GM18868 (cell line): ENCODE measurements at regions not wholly inside any gene's neighbourhood (a gene's known extent, or its start where the extent isn't known, plus 50 kb on each side); places are given as distances from the start of the nearest gene placed in this dataset.

Source experiments
- ATAC-seq: cut with Tn5 transposase; IDR thresholded peaks from one replicate; pipeline ENCODE4 v1.9.1; 2021; ENCODE audit warnings: mild to moderate bottlenecking, moderate library complexity; ENCODE audit not compliant: unreplicated experiment

DNA sequence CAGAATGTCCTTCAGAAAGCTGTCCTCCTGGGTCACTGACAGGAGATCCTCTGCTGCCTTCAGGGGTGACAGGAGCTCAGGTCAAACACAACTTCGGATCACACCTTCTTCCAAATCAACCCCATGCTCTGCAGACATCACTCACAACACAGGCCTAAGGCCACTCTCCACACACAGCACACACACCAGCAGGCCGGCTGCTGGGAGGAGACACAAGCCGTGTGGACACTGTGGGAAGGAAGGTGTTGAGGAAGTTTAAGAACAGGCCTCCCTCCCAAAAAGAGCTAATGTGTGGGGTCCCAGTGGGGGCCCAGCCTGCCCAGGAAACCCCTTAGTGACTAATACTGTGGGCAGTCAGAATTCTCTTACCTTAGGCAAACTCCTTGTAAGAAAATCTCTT, 290.3 kb upstream of the ID2 start:
- ATAC-seq = no peak

DNA sequence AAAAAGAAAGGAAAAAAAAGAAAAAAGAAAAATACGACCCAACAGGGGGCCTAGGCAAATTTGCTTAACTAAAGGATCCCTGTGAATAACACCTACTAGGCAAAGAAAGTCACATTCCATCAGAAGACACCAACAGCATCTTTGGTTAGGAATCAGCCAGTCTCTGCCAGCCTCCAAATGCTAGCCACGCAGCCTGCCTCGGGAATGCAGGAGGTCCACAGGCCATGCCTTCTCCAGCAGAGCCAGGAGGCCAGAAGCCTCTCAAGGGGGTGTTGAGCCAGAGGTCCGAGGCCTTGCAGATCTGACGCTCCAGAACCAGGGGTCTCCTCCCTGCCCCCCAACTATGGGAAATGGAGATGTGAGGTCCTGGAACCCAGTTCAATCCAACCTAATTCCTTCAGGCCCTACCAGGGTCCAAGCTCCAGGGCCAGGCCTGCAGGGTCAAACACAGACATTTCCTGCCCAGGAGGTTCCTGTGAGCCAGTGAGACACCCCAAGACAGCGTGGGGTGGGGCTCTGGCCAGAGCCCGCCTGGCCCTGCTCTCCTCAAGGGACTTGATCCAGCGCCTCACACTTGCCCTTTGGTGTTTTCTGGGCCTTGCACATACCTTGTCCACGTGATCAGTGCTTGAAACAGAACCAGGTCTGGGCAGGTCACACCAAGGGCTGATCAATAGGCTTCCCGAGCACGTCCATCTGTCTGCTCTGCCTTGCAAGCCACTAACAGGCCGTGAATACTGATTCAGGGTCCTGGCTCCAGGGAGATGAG, 289.6 kb upstream of the ID2 start:
- no peak for ATAC-seq

DNA sequence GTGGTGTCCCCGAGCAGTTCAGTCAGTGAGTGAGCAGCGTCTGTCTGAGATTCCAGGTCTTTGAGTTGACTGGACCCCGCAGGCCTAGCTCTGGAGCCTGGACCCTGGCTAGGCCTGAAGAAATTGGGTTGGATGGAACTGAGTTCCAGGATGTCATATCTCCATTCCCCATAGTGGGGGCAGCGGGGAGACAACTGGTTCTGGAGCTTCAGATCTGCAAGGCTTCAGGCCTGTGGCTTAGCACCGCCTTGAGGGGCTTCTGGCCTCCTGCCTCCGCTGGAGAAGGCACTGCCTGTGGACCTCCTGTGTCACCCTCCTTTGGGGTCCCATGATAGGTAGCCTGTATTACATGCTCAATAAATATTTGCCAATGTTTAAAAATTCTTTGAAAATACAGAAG, 288.4 kb upstream of the ID2 start:
- ATAC-seq = no peak

DNA sequence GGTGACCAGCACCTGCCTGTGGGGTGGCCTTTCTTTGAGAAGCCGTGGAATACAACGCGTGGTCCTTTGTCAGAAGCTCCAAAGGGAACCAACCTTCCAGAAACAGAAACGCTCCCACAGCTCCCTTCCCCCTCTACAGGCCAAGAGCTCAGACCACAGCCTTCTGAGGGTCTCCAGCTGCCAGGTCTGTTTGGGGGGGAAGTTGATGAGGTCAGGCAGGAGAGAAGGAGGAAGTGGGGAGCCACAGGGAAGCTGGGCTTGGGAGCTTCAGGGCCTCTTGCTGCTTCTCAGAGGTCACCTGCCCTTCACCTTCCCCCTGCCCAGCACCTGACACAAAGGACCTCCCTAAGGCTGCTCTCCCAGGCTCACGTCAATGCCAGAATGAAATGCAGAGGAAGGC, 287.7 kb upstream of the ID2 start:
- no peak for ATAC-seq

DNA sequence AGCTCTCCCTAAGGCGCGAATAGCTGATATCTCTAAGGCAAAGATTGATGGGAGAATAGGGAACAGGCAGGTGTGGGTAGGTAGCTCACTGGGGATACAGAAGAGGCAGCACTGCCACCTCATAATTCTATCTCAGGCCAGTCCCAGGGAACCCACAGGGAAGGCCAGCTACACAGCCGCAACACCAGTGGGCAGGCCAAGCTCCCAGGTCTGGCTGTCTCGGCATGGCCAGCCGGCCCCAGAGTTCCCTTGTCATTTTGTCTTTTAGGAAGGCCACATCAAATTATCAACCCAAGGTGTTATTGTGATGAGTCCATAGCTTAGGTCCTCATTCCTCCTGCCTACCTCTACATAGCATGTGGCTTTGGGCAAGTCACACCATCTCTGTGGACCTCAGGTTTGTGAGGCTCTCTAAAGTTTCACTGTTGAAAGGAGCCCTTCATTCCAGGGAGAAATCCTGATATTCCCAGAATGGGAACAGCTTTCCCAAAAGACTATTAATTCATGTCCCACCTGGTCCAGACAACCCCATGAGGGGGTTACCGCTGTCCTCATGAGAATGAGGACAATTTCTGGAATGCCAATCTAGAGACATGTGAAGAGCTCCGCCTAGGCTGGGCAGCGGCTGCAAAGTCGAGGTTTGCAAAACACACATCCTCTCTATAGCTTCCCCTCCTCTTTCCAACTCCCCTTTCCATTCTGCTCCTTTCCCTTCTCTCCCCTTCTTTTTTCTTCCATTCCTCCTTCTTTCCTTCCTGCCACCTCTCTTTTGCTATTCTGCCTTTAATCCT, 287.1 kb upstream of the ID2 start:
- ATAC-seq = no peak

GRCh38 chr2:8395718-8396117, 286.1 kb upstream of the ID2 start:
- no peak for ATAC-seq

- no peak for ATAC-seq
Measured at GRCh38 chr2:8398040-8398668, 283.7 kb upstream of the ID2 start.

GRCh38 chr2:8399731-8400130, 282.1 kb upstream of the ID2 start:
- ATAC-seq = no peak

DNA sequence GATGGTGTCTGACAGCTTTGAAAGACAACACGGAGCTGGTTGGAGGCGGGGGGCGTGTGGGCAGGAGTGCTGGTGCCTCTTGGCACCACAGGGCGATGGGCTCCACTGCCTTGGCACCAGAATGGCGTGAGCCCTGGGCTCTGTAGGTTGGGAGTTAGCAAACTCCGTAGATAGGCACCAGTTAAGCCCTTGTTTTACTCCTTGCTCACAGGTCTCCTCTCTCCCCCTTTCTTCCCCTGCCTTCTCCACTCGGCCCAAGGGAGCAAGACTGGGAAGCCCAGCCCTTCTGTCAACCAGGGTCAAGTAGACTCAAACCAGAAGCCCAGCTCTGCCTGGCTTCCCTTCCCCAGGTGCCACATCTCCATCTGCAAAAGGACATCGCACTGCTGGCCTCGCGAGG, 281.7 kb upstream of the ID2 start:
- ATAC-seq = no peak

DNA sequence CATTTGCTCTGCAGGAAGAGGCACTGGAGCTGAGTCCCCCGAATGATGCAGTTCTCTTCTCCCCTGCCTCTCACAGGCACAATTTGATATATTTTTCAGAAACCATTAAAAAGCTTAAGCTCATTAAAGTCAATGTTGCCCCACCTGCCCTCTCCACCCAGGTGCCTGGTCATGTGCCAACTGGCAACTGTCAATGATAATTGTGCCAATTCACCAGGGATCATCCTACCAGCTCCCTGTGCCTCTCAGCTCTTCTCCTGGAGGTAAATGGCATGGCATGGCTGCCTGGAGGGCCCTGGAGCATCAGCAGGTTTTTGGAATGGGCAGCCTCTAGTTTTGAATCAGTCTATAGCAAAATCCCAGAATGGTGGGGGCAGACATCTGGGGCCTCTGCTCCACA, 279.6 kb upstream of the ID2 start:
- ATAC-seq = no peak

- ATAC-seq = no peak
Measured at GRCh38 chr2:8403876-8404275, 278.0 kb upstream of the ID2 start.

DNA sequence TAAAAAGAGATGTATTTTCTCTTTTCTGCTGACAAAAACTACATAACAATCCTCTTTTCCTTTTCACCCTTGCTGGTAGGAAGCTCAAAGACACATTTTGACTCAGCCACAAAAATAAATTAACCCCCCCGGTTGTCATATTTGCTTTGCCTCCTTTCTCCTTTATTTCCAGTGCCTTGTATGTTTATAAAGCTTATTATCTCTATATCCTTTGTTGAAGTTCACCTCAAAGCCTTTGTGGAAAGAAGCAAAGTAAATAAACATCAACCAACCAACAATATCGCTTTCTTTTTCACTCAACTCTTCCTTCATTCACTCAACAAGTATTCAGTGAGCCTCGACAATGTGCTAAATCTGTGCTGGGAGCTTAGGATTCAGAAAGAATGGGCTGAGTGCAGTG, 276.5 kb upstream of the ID2 start:
- no peak for ATAC-seq

GRCh38 chr2:8406271-8406670, 275.6 kb upstream of the ID2 start:
- ATAC-seq = no peak

DNA sequence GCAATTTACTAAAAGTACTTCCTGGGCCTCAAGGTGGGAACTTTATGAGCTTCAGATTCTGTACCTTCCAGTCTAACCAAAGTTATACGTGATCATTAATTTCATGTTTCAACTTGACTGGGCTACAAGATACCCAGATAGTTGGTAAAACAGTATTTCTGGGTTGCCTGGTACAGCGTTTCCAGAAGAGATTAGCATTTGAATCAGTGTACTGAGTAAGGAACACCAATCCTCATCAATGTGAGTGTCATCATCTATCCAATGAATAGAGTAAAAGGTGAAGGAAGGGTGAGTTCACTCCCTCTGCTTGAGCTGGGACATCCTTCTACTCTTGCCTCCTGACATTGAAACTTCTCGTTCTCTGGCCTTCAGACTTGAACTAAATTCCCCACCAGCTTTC, 274.5 kb upstream of the ID2 start:
- ATAC-seq = no peak

- ATAC-seq = peak; percentile 91
Measured at GRCh38 chr2:8408560-8409460, 273.0 kb upstream of the ID2 start.

DNA sequence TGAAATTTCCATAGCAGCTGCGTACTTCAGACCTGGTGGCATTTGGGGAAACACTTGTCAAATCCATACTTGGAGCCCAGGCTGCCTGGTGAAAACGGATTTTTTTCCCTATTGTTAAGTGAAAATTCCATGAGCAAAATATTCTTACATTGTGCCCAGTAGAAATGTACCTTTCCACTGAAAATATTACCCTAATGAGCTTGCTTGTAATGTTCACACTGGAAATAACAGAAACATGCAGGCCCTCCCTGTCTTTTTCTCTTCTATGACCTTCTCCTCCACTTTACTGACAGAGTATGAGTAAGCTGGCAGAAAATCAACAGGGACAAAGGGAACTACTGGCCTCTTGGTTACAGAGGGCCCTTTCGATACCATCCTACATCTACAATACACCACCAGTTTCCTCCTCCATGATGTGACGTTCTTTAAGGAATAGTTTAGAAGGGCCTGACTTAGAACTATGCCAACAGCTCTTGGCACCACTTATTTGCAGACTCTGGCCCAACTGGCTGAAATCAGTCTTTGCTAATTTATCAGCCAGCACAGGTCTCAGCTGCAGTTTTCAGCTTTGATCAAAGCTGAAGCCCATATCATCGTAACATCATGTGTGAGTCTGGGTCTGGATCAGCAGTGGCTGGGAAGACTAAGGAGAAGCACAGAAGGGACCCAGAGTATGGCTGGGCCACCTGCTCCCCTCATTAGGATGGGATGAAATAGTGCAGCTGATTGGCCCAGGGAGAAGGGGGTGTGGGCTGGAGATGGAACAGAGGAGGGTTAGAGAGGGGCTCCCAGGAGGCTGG, 272.2 kb upstream of the ID2 start:
- ATAC-seq = no peak

DNA sequence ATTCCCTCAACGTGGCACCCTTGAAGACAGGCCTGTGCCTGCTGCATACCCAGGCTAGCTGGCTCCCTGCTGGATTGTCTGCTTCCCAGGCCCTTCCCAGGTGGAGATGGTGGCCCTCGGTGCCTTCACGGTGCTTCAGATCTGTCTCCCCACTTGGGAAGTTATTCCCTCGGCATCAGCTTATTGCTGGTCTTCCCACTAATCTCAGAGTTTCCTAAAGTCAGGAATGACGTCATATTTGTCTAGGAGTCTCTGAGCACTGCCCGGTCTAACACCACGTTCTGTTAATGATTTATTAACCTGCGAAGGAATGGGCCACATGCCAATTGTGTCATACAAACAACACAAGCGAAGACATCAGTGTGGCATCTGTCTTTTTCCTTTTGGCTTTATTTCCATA, 269.8 kb upstream of the ID2 start:
- no peak for ATAC-seq

DNA sequence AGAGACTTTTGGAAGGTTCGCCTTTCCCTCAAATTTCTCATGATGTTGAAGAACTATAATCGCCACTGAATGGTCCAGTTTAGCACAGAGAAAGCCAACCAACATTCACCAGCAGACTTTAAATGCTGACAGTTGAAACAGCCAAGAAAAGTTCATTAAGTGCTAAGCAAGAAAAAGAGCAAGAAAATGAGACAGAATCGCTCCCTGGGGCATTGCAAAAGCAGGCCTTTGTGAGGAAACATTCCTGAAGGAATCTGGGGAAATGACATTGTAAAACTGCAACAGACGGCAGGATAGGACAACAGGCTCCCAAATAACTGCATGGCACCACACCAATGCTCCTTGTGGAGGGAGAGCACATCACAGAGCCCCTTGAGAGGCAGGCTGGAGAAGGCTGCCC, 269.3 kb upstream of the ID2 start:
- no peak for ATAC-seq

DNA sequence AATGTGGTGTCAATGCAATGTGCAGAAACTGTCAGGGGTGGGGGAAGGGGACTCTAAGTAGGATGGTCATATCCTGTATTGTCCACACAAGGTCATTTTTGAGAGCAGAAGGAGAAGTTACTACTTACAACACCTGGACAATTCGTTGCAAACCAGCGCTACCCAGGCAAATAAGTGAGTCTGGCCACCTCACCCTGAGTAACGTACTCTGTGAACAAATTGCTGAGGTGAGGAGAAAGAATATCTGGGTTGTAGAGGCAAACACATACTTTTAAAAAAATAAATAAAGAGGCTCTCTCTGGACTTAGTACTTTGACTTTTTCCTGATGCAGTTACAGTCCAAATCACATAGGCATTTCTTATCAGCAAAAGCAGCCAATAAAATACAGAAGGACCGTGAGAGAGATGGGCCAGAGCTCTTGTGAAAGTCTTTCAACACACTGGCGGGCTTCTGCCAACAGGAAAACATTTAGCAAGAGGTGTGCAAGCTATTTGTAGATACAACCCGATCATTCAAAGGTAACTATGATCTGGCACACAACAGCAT, 268.2 kb upstream of the ID2 start:
- no peak for ATAC-seq
